ENCODE measurements at regions not wholly inside any gene's neighbourhood (a gene's known extent, or its start where the extent isn't known, plus 50 kb on each side); places are given as distances from the start of the nearest gene placed in this dataset.

DNA sequence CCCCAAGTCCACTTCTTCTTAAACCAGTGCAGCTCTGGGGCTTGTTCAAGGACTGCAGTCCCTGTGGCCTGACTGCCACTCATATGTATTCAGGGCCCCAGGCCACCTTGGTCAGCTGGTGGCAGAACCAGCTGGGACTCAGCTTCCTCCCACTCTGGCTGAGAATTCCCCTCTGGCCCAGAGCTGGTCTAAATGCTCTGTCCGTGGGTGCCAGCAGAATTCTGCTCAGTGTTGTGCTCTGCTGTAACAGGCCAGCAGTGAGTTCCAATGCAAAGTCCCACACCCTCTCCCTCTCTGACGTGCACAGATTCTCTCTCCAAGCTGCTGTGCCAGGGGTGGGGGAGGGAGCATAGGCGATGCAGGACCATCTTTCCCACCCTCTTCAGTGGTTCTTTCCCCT, 210.4 kb upstream of the RGS6 start:
- Mint-ChIP-seq H3K4me1 (ENCODE audit: low read depth in 2 of 2) (peaks cover 0 to 8% of the 10 kb centered on the region in 2 donors), H3K4me3 (no peak overlapping the region), H3K36me3 (ENCODE audit: insufficient read depth) (peaks cover 32% of the 10 kb centered on the region), H3K9me3 (no peaks in the 10 kb centered on the region), H3K27me3 (no peaks in the 10 kb centered on the region), H3K27ac (peak overlapping the region; percentile 26 to 56)
- DNase-seq (no peak), ATAC-seq (replicated peaks) (no peak)

DNA sequence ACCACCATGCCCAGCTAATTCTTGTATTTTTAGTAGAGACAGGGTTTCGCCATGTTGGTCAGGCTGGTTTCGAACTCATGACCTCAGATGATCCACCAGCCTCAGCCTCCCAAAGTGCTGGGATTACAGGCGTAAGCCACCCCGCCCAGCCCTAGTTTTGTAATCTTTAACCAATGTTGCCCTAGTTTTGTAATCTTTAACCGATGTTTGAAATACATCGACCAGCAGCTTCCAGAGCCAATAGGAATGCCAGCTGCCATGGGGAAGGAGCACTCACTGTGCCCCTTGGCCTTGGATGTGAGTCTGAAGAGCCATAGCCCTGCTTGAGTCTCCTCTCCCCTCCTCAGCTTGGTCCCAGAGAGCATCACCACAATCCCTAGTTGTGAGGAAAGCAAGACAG, 209.3 kb upstream of the RGS6 start:
- Mint-ChIP-seq H3K9me3 (no peaks in the 10 kb centered on the region), H3K4me3 (no peak overlapping the region), H3K27ac (peak overlapping the region in 1 of 2 donors; percentile 56), H3K36me3 (ENCODE audit: insufficient read depth) (peaks cover 34% of the 10 kb centered on the region), H3K27me3 (no peaks in the 10 kb centered on the region), H3K4me1 (ENCODE audit: low read depth in 2 of 2) (peaks cover 0 to 8% of the 10 kb centered on the region in 2 donors)
- ATAC-seq (replicated peaks) (no peak), DNase-seq (no peak)

DNA sequence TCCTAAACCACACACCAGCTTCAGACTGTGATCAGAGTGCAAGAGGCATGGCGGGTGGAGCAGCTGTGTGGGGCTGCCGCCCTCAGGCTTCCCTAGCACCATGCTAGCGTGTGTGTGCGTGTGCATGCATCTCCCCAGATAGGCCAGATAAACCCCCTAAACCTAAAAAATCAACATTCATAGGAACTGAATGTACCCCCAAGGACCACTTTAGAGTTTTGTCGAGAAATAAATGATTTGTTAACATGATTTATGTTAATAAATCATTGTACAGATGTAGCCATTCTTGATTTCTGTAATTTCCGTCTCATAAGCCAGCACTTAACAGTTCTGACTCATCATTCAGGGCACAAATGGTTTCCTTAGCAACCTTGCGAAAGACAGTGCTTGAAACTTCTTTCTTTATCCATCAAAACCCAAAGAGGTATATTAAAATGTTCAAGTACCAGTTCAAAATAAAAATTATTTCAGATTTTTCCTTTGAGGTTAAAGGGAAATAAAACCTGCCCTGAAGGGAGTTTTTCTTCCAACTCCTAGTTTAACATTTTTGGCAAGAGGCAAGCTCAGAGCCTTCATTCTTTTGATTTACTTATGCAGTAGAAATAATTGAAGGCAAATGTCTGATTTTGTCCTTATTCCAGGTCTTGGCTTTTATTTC, 206.2 kb upstream of the RGS6 start:
- H3K27me3 Mint-ChIP-seq: no peaks in the 10 kb centered on the region
- DNase-seq: no peak
- no peaks in the 10 kb centered on the region for H3K9me3 Mint-ChIP-seq
- H3K4me1 Mint-ChIP-seq (ENCODE audit: low read depth in 2 of 2): peaks cover 0 to 3% of the 10 kb centered on the region in 2 donors
- H3K27ac Mint-ChIP-seq: peak overlapping the region; percentile 66 to 67
- no peak overlapping the region for H3K4me3 Mint-ChIP-seq
- no peak for ATAC-seq (replicated peaks)
- peaks cover 50% of the 10 kb centered on the region for H3K36me3 Mint-ChIP-seq (ENCODE audit: insufficient read depth)

DNA sequence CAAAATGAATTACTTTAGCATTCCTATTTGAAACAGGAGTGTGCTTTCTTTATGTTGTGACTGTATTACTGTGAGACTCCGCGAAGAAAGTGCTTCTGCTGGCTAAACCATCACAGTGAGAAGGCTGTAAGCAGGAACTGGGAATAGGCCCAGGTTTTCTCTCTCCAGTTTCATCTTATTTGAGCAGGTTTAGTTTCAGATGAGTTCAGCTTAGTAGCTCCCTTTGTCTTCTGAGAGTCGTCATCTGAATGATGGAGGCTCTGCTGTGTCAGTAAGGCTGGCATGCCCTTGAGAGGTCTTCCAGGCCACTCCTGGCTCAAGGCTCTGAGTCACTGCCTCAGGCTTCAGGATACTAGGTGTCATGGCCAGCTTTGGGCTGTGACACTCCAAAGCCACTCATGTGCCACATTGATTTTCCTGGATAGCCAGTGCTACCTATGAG, 205.6 kb upstream of the RGS6 start:
- peak overlapping the region; percentile 66 to 67 for H3K27ac Mint-ChIP-seq
- H3K4me3 Mint-ChIP-seq: no peak overlapping the region
- DNase-seq (no peak), ATAC-seq (replicated peaks) (no peak)
- peaks cover 0 to 3% of the 10 kb centered on the region in 2 donors for H3K4me1 Mint-ChIP-seq (ENCODE audit: low read depth in 2 of 2)
- no peaks in the 10 kb centered on the region for H3K27me3 Mint-ChIP-seq
- H3K36me3 Mint-ChIP-seq (ENCODE audit: insufficient read depth): peaks cover 50% of the 10 kb centered on the region
- no peaks in the 10 kb centered on the region for H3K9me3 Mint-ChIP-seq

- Mint-ChIP-seq H3K4me1 (ENCODE audit: low read depth in 2 of 2) (peaks cover 0 to 3% of the 10 kb centered on the region in 2 donors), H3K27me3 (no peaks in the 10 kb centered on the region), H3K27ac (no peak overlapping the region), H3K36me3 (ENCODE audit: insufficient read depth) (peaks cover 62% of the 10 kb centered on the region), H3K9me3 (no peaks in the 10 kb centered on the region), H3K4me3 (no peak overlapping the region)
- DNase-seq: no peak
- no peak for ATAC-seq (replicated peaks)
Measured at GRCh38 chr14:71728386-71728785, 203.8 kb upstream of the RGS6 start.

DNA sequence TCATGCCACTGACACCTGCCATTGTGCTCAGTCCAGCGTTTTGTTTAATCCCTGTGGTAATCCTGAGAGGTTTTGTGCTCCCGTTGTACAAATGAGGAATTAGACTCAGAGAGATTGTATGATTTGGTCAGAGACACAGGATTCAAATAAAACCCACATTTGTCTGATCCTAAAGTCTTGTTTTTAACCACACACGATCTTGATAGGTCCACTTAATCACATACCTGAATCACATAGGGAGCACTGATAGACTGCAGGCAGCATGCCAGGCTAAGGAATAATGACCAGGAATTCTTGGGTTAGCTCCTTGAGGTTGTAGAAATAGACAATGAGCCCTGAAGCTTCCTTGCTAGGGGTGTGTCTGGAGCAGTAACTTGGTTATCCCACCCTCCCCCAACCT, 202.6 kb upstream of the RGS6 start:
- no peak for DNase-seq
- H3K4me3 Mint-ChIP-seq: no peak overlapping the region
- no peak for ATAC-seq (replicated peaks)
- peaks cover 70% of the 10 kb centered on the region for H3K36me3 Mint-ChIP-seq (ENCODE audit: insufficient read depth)
- H3K9me3 Mint-ChIP-seq: no peaks in the 10 kb centered on the region
- peaks cover 0 to 3% of the 10 kb centered on the region in 2 donors for H3K4me1 Mint-ChIP-seq (ENCODE audit: low read depth in 2 of 2)
- H3K27me3 Mint-ChIP-seq: no peaks in the 10 kb centered on the region
- peak overlapping the region; percentile 32 to 74 for H3K27ac Mint-ChIP-seq

DNA sequence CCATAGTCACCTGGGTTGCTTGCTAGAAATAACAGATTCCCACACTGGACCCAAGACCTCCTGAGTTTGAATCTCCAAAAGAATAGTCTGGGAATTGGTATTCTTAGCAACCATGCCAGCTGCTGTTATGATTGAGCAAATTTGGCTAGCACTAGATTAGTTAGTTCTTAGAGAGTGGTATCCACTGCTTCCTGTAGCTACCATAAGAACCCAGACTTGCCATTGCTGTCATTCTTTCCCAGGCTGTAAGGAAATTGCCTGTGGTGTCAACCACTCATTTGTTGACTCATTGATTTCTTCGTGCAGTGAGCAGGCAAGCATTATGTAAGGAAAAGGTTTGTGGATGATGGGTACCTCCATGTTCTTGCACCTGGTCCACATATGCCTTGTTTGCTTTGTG, 201.8 kb upstream of the RGS6 start:
- ATAC-seq (replicated peaks) (no peak), DNase-seq (no peak)
- Mint-ChIP-seq H3K27me3 (no peaks in the 10 kb centered on the region), H3K4me1 (ENCODE audit: low read depth in 2 of 2) (peaks cover 0 to 3% of the 10 kb centered on the region in 2 donors), H3K36me3 (ENCODE audit: insufficient read depth) (peaks cover 72% of the 10 kb centered on the region), H3K4me3 (no peak overlapping the region), H3K27ac (peak overlapping the region in 1 of 2 donors; percentile 29), H3K9me3 (no peaks in the 10 kb centered on the region)

GRCh38 chr14:71731096-71731495, 201.1 kb upstream of the RGS6 start:
- H3K4me1 Mint-ChIP-seq (ENCODE audit: low read depth in 2 of 2): no peaks in the 10 kb centered on the region
- DNase-seq (no peak), ATAC-seq (replicated peaks) (no peak)
- H3K36me3 Mint-ChIP-seq (ENCODE audit: insufficient read depth): peaks cover 71% of the 10 kb centered on the region
- no peak overlapping the region for H3K27ac Mint-ChIP-seq
- H3K9me3 Mint-ChIP-seq: no peaks in the 10 kb centered on the region
- H3K4me3 Mint-ChIP-seq: no peak overlapping the region
- no peaks in the 10 kb centered on the region for H3K27me3 Mint-ChIP-seq

DNA sequence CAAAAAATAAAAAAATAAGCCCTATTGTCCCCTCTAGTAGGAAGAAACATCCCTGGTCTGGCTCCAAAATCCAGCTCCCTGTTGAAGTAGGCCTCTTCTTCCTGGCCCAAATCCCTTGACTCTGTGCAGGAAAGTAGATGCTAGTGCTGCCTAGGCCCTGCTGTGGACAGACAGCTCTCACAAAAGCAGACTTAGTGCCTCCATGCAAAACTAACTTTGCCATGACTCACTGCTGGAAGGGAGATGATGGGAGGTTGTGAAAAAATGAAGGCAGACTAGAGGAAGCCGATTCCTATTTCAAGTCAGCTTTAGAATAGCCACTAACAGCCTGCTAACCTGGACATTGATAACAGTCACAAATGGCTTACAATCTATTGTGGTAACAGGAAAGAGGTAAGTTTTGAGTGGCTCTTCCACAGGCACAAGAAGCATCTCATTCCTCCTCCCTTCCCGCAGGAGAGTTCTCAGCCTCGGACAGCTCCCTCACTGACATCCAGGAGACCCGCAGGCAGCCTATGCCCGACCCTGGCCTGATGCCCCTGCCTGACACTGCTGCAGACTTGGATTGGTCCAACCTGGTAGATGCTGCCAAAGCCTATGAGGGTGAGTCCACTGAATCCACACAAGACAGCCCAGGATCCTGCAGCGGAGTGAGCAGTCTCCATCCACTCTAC, 198.9 kb upstream of the RGS6 start:
- H3K4me3 Mint-ChIP-seq: no peak overlapping the region
- H3K36me3 Mint-ChIP-seq (ENCODE audit: insufficient read depth): peaks cover 74% of the 10 kb centered on the region
- no peaks in the 10 kb centered on the region for H3K9me3 Mint-ChIP-seq
- no peaks in the 10 kb centered on the region for H3K4me1 Mint-ChIP-seq (ENCODE audit: low read depth in 2 of 2)
- no peaks in the 10 kb centered on the region for H3K27me3 Mint-ChIP-seq
- DNase-seq: no peak
- ATAC-seq (replicated peaks): no peak
- no peak overlapping the region for H3K27ac Mint-ChIP-seq

GRCh38 chr14:71734076-71734475, 198.2 kb upstream of the RGS6 start:
- DNase-seq (no peak), ATAC-seq (replicated peaks) (no peak)
- no peaks in the 10 kb centered on the region for H3K4me1 Mint-ChIP-seq (ENCODE audit: low read depth in 2 of 2)
- peaks cover 70% of the 10 kb centered on the region for H3K36me3 Mint-ChIP-seq (ENCODE audit: insufficient read depth)
- no peaks in the 10 kb centered on the region for H3K9me3 Mint-ChIP-seq
- no peak overlapping the region for H3K27ac Mint-ChIP-seq
- H3K4me3 Mint-ChIP-seq: no peak overlapping the region
- H3K27me3 Mint-ChIP-seq: no peaks in the 10 kb centered on the region

- Mint-ChIP-seq H3K27ac (peak overlapping the region; percentile 13 to 17), H3K4me1 (ENCODE audit: low read depth in 2 of 2) (no peaks in the 10 kb centered on the region), H3K36me3 (ENCODE audit: insufficient read depth) (peaks cover 70% of the 10 kb centered on the region), H3K27me3 (no peaks in the 10 kb centered on the region), H3K4me3 (no peak overlapping the region), H3K9me3 (no peaks in the 10 kb centered on the region)
- DNase-seq (no peak), ATAC-seq (replicated peaks) (no peak)
Measured at GRCh38 chr14:71734885-71735284, 197.3 kb upstream of the RGS6 start.

DNA sequence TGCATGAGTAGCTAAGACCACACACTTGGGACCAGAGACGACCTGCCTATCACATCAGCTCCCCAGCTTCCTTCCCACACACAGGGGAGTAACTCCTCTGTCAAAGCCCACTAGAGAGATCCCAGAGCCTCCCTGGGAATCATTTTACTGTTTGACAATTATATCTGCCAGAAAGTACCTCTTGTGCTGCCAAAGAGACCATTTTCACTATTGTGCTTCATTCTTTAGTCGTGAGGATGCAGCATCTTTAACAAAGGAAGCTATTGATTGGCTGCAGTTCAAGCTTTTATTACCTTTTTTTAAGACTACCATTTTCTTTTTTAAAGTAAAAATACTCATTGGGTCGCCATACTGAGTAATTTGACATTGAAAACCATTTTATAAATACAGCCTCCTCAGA, 194.5 kb upstream of the RGS6 start:
- Mint-ChIP-seq H3K4me3 (no peak overlapping the region), H3K27ac (no peak overlapping the region), H3K27me3 (no peaks in the 10 kb centered on the region), H3K4me1 (ENCODE audit: low read depth in 2 of 2) (no peaks in the 10 kb centered on the region), H3K36me3 (ENCODE audit: insufficient read depth) (peaks cover 62% of the 10 kb centered on the region), H3K9me3 (no peaks in the 10 kb centered on the region)
- ATAC-seq (replicated peaks) (no peak), DNase-seq (no peak)

- Mint-ChIP-seq H3K4me1 (ENCODE audit: low read depth in 2 of 2) (no peaks in the 10 kb centered on the region), H3K27ac (peak overlapping the region; percentile 59 to 83), H3K9me3 (no peaks in the 10 kb centered on the region), H3K36me3 (ENCODE audit: insufficient read depth) (peaks cover 47% of the 10 kb centered on the region), H3K4me3 (no peak overlapping the region), H3K27me3 (no peaks in the 10 kb centered on the region)
- DNase-seq (no peak), ATAC-seq (replicated peaks) (no peak)
Measured at GRCh38 chr14:71739273-71739990, 192.8 kb upstream of the RGS6 start.

DNA sequence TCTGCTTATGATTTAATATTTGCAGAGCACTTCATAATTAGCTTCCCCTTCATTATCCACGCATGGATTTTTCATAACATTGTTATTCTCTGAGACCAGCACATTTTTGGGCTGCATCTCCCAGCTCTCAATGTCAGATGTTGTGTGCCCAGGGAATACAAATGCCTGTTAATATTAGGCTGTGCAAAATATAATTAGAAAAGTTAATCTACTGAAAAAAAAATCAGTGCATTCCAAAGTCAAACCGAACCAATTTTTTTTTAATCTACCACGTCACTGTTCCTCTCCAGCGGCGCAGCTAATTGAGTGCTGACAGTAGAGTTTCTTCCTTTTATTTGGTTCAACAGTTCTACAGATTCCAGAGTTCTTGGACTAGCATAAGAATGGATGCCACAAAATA, 191.0 kb upstream of the RGS6 start:
- Mint-ChIP-seq H3K27me3 (no peaks in the 10 kb centered on the region), H3K9me3 (no peaks in the 10 kb centered on the region), H3K27ac (peak overlapping the region; percentile 80 to 83), H3K4me3 (no peak overlapping the region), H3K36me3 (ENCODE audit: insufficient read depth) (peaks cover 29% of the 10 kb centered on the region), H3K4me1 (ENCODE audit: low read depth in 2 of 2) (no peaks in the 10 kb centered on the region)
- ATAC-seq (replicated peaks) (no peak), DNase-seq (no peak)

Measured in effector memory CD8-positive, alpha-beta T cell (primary cell).